Thoracic aorta (tissue), 2 donors: ENCODE measurements at regions not wholly inside any gene's neighbourhood (a gene's known extent, or its start where the extent isn't known, plus 50 kb on each side); places are given as distances from the start of the nearest gene placed in this dataset.

ENCODE experiments used
- ATAC-seq: fragments of 150-250 bp; one replicate; pipeline ENCODE4 v1.8.0; 2017; ENCODE audit warnings: low read depth; ENCODE audit not compliant: insufficient number of reproducible peaks, low FRiP score
- DNase-seq: peaks from one replicate; pipeline ENCODE4 v3.0.0-alpha.2; 2020; ENCODE audit warnings: low spot score
- H3K27ac ChIP-seq, 2 donors: fragments of 200-600 bp; sonication (generic); 1 replicate in 1 of 2; 2 replicates in 1 of 2; pipeline ENCODE4 v1.5.1; 2016; ENCODE audit warnings: mild to moderate bottlenecking in 2 of 2, moderate library complexity in 2 of 2
- H3K27me3 ChIP-seq: fragments of 200-600 bp; sonication (generic); replicated peaks from 2 replicates; pipeline ENCODE4 v1.6.0; 2016; ENCODE audit warnings: mild to moderate bottlenecking; ENCODE audit not compliant: insufficient read depth
- H3K36me3 ChIP-seq: fragments of 200-600 bp; sonication (generic); one replicate; pipeline ENCODE4 v1.5.1; 2016
- H3K4me1 ChIP-seq, 2 donors: fragments of 200-600 bp; sonication (generic); 1 replicate in 1 of 2; 2 replicates in 1 of 2; pipeline versions ENCODE4 v1.5.1 to v1.6.0; 2016; ENCODE audit warnings: low read depth in 2 of 2, mild to moderate bottlenecking in 1 of 2; ENCODE audit not compliant: control insufficient read depth in 1 of 2
- H3K4me3 ChIP-seq: fragments of 200-600 bp; sonication (generic); 2 replicates; pipeline ENCODE4 v1.5.1; 2016; ENCODE audit warnings: mild to moderate bottlenecking
- H3K9me3 ChIP-seq: fragments of 200-600 bp; sonication (generic); 2 replicates; pipeline ENCODE4 v1.5.1; 2016
- CTCF ChIP-seq: fragments of 200-600 bp; sonication (generic); IDR thresholded peaks from one replicate; pipeline ENCODE4 v1.5.1; 2019; ENCODE audit warnings: antibody characterized with exemption

- H3K9me3 ChIP-seq, result no peaks in the 10 kb centered on the region
- no peak for TF ChIP-seq CTCF
- H3K36me3 ChIP-seq, result no peaks in the 10 kb centered on the region
- H3K4me1 ChIP-seq, result no peaks in the 10 kb centered on the region
- DNase-seq (no peak), ATAC-seq (no peak)
- no peak overlapping the region for H3K4me3 ChIP-seq
- H3K27ac ChIP-seq, result no peak overlapping the region
- H3K27me3 ChIP-seq, result no peaks in the 10 kb centered on the region
These were observed 281.7 kb downstream of the SKIDA1 start for GRCh38 chr10:21243748-21244257.

- H3K36me3 ChIP-seq, result no peaks in the 10 kb centered on the region
- H3K27ac ChIP-seq, result no peak overlapping the region
- no peaks in the 10 kb centered on the region for H3K4me1 ChIP-seq
- H3K9me3 ChIP-seq, result no peaks in the 10 kb centered on the region
- TF ChIP-seq CTCF, result no peak
- no peaks in the 10 kb centered on the region for H3K27me3 ChIP-seq
- ATAC-seq (no peak), DNase-seq (no peak)
- H3K4me3 ChIP-seq, result no peak overlapping the region
These were observed 282.6 kb downstream of the SKIDA1 start for GRCh38 chr10:21242915-21243314.

- DNase-seq (no peak), ATAC-seq (no peak)
- no peak overlapping the region for H3K27ac ChIP-seq
- no peak for TF ChIP-seq CTCF
- no peak overlapping the region for H3K4me3 ChIP-seq
- H3K27me3 ChIP-seq, result no peaks in the 10 kb centered on the region
- no peaks in the 10 kb centered on the region for H3K36me3 ChIP-seq
- H3K4me1 ChIP-seq, result no peaks in the 10 kb centered on the region
- no peaks in the 10 kb centered on the region for H3K9me3 ChIP-seq
These were observed 286.8 kb downstream of the SKIDA1 start for GRCh38 chr10:21238717-21239116.

GRCh38 chr10:21238044-21238443 is 287.4 kb downstream of the SKIDA1 start:
- TF ChIP-seq CTCF, result no peak

GRCh38 chr10:21234761-21235160 is 290.7 kb downstream of the SKIDA1 start:
- ATAC-seq (no peak), DNase-seq (no peak)
- Histone ChIP-seq H3K36me3 (no peaks in the 10 kb centered on the region), H3K27ac (no peak overlapping the region), H3K27me3 (no peaks in the 10 kb centered on the region), H3K9me3 (no peaks in the 10 kb centered on the region), H3K4me1 (no peaks in the 10 kb centered on the region), H3K4me3 (no peak overlapping the region)
- TF ChIP-seq CTCF, result no peak

More at GRCh38 chr10:21238044-21238443, 287.4 kb downstream of the SKIDA1 start:
- H3K9me3 ChIP-seq, result no peaks in the 10 kb centered on the region
- no peaks in the 10 kb centered on the region for H3K4me1 ChIP-seq
- DNase-seq (no peak), ATAC-seq (no peak)
- H3K27ac ChIP-seq, result no peak overlapping the region
- H3K4me3 ChIP-seq, result no peak overlapping the region
- no peaks in the 10 kb centered on the region for H3K36me3 ChIP-seq
- H3K27me3 ChIP-seq, result no peaks in the 10 kb centered on the region
